Activated T-cell treated with anti-CD3 and anti-CD28 coated beads, Interleukin-2, amount 50 U/mL, for 48 hours (primary cell): ENCODE measurements at regions not wholly inside any gene's neighbourhood (a gene's known extent, or its start where the extent isn't known, plus 50 kb on each side); places are given as distances from the start of the nearest gene placed in this dataset.
A peak's percentile ranks its signal among the peaks of the same experiment; 100 is the strongest.
"Not testable (repeated sequence)": the region's sequence is repeated elsewhere in the genome, so short reads cannot be mapped to it uniquely, and the experiment has no call there.

Source experiments
- DNase-seq, 2 experiments: peaks; one replicate each; pipeline ENCODE4 v3.0.0-alpha.2; 2020

DNA sequence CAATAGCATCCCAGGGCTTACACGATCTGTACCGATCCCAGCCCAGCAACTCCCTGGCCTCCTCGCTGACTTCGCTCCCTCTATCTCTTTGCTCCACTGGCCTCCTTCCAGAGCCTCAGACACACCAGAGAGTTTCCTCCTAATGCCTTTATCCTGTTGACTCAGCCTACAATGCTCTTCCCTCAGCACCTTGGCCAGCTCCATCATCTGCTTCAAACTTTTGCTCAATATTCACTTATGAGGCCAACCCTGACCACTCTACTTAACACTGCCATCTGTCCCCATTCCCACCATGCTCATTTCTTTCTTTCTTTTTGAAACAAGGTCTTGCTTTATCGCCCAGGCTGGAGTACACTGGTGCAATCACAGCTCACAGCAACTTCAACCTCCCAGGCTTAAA, 180.9 kb downstream of the CEP170 start:
- not testable (repeated sequence) for DNase-seq

DNA sequence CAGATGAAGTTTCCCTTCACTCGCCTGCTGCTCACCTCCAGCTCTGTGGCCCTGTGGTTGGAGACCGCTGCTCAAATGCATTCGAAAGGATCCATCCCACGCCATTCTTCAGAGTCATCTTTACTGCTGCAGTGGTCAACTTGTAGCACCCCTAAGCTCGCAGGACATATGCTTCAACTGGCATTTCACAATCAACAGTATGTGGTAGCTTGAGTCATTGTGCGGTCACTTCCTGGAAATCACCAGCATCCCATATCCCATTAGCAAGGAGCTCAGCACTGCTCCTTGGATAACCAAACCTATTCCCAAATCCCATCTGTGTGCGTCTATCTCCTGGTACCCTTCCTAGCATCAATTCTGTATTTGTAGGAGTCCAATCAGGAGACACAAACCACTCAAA, 188.0 kb downstream of the CEP170 start:
- DNase-seq = not testable (repeated sequence)

DNA sequence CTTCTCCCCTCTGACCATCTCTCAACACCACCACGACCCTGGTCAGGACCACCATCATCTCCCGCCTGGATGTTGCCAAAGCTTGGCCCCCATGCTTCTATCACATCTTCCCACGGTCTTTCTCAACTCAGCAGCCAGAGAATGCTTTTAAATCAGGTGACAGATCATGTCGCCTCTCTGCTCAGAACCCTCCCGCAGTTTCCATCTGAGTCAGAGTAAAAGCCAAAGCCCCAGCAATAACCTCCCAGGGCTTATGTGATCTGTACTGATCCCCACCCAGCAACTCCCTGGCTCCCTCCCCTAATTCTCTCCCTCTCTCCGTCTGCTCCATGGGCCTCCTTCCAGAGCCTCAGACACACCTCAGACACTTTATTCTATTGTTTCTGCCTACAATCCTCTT, 193.1 kb downstream of the CEP170 start:
- DNase-seq = not testable (repeated sequence)

DNA sequence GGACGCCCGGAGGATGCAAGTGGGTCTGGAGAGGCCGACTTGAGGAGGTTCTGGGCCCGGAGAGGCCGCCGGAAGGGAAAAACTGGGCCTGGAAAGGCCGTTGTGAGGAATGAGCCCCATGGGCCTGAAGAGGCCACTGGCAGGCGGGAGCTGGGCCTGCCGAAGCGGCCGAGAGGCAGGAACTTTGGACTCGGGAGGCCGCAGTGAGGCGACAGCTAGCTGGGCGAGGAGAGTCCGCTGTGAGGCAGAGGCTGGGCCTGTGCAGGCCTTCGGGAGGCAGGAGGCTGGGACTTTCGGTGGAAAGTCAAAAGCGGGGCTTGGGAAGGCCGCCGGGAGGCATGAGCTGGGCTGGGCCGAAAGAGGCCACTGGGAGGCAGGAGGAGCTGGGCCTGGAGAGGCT, 199.6 kb downstream of the CEP170 start:
- DNase-seq = not testable (repeated sequence)

DNA sequence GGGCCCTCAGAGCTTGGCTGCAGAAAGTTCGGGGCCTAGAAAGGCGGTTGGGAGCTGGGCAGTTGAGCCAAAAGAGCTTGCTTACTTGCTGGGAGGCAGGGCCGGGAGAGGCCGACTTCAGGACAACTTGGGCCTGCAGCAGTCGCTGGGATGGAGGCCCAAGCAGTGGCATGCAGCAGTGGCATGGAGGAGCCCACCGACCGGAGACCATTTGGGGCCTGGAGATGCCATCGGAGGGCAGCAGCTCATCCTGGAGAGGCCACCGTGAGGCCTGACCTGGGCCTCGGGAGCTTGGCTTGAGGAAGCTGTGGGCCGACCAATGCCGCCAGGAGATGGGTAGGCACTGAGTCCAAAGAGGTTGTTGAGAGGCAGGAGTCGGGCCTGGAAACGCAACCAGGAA, 200.0 kb downstream of the CEP170 start:
- not testable (repeated sequence) for DNase-seq

DNA sequence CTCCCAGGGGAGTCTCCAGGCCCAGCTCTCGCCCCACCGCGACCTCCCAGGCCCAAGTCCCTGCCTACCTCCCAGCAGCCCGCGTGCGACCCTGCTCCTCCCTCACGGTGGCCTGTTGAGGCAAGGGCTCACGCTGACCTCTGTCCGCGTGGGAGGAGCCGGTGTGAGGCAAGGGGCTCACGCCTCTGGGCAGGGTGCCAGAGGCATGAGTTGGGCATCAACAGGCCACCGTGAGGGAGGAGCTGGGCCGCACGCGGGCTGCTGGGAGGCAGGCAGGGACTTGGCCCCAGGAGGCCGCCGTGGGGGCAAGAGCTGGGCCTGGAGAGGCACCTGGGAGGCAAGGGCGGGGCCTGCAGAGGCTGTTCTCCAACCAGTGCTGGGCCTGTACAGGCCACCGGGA, 200.4 kb downstream of the CEP170 start:
- not testable (repeated sequence) for DNase-seq

DNA sequence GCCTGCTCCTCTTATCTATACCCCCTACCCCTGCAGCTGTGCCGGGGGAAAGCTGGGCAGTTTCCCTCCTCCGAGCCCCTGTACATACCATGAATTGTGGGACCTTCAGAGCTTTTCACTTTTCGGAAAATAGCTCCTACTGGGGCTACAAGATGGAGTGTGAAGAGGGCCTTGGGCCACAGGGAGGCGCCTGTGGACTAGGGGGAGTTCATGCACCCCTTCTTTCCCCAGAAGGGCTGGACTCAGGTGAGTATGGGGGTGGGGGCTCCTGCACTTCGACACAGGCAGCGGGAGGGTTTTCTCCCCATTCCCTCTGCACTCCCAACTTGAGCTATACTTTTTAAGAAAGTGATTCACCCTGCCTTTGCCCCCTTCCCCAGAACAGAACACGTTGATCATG, 202.0 kb downstream of the CEP170 start:
- not testable (repeated sequence) for DNase-seq

DNA sequence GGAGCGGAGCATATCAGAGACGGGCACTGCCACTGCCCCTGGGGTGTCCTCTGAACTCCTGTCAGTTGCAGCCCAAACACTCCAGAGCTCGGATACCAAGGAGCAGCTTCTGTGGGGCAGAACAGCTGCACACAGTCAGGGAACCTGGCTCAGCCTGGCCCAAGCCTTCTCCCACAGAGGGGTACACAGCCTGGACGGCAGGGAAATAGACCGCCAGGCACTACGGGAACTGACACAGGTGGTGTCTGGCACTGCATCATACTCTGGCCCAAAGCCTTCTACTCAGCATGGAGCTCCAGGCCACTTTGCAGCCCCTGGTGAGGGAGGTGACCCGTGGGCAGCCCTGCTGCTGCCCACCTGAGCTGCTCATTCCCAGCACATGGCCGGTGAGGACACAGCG, 204.5 kb downstream of the CEP170 start:
- DNase-seq = not testable (repeated sequence)

DNA sequence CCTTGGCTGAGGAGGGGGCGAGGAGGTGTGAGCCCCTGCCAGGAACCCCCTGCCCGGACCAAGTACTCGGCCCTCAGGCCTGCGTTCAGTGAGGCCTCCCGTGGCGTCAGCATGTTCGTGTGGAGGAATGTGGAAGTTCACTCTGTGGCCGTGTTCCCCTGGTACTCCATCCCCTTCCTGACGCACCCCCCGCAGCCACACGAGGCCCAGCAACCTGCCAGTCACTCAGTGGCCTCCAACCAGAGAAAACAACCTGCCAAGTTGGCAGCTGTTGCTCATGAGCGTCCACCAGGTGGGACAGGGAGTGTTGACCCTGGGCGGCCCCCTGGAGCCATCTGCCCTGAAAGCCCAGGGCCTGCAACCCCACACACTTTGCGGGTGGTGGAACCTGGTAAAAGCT, 205.4 kb downstream of the CEP170 start:
- DNase-seq = not testable (repeated sequence)

DNA sequence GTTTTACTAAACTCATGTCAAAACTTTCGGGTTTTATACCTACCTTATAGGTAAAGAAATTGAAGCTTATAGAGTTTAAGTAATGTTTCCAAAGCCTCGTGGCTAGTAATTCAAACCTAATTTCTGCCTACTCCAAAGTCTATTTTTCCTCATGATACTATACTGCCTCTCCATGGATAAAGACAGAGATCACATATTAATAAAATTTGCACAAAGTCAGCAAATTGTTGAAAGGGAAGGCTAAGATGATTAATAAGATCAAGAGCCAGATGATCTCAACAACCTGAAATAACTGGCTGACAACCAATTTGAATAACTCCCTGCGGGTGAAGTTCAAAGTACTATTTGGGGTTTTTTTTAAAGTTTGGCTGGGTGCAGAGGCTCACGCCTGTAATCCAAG, 233.7 kb downstream of the CEP170 start:
- DNase-seq = not testable (repeated sequence)

DNA sequence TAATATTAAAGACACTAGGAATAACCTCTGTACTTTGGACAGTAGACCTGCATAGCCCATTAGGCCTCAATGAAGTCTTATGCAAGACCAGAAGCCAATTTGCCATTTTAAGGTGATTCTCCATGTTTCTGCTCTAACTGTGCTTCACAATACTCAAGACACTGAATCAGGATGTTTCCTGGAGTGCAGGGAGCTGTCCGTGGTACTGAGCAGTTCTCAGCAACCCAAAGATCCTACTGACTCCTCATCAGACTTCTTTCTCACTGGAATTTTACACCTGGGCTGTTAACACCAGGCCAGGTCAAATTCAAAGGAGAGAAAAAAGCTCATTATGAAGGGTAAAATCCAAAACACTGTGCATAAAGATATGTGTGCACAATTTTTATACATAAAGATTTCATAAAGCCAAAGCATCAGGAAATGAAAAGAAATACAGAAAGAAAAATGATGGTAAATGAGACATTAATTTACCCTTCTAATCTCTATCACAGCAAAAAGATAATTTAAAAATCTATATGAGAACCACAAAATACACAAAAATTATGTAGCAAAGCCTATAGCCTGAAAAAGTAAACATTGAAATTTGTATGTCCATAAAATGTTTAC, 235.9 kb downstream of the CEP170 start:
- peak; percentile 37 to 38 for DNase-seq

DNA sequence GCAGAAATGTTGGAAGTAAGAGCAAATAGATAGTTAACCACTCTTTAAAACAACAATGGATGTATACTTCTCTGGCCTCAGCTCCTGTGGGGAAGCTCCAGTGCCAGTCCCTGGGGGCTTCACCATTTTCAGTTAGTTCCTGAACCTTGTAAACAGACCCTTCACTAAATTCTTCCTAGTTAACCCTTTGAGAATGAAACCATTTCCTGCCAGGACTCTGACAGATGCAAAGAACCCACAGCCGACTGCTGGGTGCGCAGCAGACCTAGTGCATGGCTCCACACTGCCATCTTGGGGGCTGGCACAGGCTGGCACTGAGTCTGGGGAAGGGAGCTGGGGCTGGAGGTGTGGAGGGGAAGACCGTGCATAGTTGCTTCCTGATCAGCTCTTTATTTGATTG, 244.4 kb downstream of the CEP170 start:
- DNase-seq = not testable (repeated sequence)

DNA sequence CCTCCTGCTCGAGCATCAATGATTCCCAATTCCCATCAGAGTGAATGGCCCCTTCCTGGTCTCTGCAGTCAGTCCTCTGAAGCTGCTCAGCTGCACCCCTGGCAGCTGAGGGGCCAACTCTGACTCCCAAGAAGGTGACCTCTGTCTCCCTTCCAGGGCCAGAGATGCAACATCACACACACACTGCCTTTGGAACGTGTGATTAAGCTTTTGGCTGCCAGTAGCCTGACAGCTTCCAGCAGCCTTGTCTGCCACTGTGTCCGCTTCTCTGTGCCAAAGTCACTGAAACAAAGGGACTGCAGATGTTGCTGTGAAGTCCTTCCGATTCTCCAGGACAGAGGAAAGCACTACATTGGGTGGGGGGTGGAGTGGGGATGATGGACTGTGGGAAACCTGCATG, 254.1 kb downstream of the CEP170 start:
- DNase-seq = not testable (repeated sequence)

DNA sequence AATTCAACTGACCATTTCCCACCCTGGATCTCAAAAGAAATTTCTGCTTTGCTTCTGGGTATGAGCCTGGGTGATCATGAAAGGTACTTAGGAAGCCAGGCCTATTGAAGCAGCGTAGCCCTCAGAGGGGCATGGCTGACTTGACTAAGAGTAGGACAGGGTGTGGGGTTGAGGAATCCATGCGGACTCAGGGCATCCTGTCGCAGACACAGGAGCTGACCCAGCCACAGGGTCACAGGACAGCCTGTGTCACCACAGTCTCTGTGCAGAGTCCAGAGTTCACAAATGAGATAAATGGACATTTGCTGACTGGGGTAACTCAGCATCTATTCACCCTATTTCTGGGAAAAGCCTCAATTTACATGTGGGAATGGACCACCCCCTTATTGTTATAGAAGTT, 262.3 kb downstream of the CEP170 start:
- DNase-seq = not testable (repeated sequence)

DNA sequence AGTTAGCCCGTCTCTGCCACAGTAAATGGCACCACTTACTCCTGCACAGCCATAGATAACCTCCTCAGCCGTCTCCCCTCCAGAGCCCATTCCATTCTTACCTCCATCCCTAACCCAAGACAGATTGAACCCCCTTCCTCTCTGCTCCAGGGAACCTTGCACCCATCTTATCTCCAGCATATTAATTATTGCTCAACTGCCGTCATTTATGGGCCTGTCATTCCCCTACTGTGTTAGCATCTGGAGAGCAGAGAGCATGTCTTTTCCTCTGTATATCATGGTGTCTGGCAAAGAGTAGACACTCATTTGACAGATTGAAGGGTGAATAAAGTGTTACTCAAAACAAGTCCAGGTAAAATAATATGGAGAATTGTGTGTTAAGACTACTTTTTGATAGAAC, 270.0 kb downstream of the CEP170 start:
- not testable (repeated sequence) for DNase-seq

DNA sequence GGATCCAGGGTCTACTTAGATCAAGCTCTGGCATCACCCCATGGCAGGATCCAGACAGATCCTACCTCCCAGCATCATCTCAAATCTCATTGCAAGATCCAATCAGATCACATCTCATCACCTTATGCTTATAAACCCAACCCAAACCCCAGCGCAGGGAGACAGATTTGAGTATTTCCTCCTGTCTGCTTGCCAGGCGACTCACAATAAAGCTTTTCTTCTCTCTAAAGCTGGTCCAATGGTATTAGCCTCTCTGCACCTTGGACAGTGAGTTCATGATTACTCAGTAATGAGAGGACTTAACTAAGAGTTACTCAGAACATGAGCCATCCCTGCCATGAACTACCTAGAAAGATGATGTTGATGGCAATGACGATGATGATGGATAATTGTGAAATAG, 281.7 kb downstream of the CEP170 start:
- not testable (repeated sequence) for DNase-seq

DNA sequence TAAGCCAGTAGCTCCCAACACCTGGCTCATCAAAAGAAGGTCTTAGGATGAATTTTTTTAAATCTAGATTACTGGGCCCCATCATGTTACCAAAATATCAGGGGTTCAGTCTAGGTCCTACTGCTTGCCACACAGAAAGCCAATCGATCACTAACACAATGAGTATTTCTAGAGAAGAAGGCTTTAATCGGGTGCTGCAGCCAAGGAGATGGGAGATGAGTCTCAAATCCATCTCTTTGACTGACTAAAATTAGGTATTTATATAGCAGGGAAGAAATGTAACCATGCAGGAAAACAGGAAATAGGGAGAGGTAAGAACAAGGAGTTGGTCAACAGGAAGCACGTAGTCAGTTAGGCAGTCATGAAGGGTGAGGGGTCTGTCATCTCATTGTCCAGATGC, 288.2 kb downstream of the CEP170 start:
- DNase-seq = no peak

DNA sequence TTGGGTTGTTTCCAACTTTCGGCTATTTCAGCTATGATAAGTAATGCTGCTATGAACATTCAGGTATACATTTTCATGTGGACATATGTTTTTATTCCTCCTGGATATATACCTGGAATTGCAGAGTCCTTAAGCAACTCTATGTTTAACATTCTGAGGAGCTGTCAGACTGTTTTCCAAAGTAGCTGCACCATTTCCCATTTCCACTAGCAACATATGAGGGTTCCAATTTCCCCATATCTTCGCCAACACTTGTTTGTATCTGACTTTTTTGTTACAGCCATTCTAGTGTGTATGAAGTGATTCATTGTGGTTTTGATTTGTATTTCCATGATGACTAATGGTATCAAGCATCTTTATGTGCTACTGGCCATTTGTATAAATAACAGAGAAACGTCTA, 295.7 kb downstream of the CEP170 start:
- not testable (repeated sequence) for DNase-seq

DNA sequence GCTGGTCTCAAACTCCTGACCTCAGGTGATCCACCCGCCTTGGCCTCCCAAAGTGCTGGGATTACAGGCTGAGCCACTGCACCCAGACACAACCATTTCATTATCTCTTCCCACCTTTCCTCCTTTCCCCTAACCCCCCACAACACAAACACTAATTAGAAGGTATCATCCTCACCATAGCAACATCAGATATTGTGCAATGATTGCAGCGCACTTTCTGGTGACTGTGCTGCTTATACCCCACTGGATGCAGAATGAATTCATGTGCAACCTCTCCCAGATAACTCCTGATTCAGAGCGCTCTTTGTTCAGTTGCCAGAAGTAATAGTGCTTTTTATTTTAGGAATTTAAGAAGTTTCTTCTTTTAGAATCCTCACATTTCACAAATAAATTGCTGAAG, 300.1 kb downstream of the CEP170 start:
- DNase-seq = not testable (repeated sequence)

DNA sequence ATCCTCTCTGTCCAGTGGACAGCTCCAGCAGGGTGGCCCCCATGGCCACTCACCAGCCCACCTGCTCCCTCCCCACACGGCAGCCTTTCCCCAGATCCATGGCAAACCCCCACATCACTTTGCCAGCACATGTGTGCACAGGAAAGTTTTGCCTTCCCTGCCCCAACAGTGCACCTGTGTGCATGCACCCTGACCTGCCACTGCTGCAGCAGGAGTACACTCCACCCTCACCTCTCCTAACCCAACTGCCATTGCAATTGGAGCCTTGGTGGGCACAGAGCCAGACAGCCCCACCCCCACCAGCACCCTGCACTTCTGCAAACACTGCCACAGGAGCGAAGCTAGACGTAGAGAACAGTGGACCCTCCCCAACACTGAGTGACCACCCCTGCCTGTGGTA, 308.9 kb downstream of the CEP170 start:
- no peak for DNase-seq

DNA sequence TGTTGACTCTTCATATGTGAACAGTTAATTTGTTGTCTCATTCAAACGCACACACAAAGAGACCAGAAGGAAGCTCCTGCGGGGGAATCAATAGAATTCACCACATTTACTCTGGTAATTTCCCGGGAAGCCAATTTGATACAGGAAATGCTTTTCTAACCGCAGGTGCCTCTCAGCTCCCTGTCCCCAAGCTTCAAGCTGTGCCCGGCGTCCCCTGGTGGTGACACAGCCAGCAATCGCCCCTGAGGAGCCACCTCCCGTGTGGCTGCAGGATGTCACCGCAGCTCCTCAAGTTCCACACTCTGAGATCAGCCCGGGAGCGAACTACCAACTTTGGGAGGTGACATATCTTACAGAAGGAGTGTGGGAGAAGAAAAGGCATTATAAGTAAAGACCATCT, 318.4 kb downstream of the CEP170 start:
- peak; percentile 17 to 19 for DNase-seq

DNA sequence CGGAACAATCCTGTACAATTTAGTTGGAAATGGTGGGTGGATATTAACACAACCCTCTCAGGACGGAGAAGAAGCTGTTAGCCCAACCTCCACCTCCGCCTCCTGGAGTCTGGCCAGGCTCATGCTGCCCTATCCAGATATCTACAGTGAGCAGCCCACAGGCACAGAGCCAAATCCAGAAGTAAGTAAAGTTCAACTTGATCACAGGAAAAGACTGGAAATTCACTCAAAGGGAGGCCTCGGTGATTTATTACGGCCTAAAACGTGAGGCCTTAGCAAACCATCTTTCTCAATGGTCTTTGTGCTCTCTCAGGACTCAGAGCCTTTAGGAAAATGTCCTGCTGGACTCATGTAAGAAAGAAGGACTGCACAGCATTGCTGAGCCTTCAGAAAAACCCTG, 330.4 kb downstream of the CEP170 start:
- DNase-seq = not testable (repeated sequence)

DNA sequence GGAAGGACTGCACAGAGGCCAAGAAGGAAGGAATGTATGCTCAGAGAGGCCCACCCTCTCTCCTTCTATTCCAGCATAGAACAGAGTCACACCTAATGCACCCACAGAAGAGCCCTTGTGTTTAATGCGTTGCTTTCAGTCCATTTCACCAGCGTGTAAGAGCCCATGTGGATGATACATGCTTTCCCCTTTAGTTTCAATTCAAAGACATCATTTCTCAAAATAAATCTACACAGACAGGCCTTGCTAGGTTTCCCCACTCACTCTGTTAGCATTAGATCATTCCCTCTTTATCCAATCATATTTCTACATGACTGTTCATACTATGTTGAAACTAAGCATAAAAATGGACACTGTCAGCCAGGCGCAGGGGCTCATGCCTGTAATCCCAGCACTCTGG, 331.5 kb downstream of the CEP170 start:
- DNase-seq = not testable (repeated sequence)

DNA sequence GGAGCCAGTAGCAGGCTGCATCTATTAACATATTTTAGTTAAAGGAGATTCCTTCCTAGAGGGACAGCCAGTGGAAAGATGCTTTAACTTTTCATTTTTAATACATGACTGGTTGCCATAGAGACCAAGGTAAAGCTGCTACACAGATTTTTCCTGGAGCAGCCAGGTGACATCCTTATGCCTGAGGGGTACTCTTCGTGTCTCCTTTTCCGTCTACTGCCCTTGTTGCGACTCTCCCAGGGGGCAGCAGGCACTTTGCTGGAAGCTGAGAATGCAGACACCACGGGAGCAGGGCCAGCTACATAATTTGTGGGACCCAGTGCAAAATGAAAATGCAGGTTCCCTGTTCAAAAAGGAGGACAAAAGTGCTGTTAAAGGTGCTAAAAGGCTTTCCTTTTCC, 340.4 kb downstream of the CEP170 start:
- DNase-seq = not testable (repeated sequence)

DNA sequence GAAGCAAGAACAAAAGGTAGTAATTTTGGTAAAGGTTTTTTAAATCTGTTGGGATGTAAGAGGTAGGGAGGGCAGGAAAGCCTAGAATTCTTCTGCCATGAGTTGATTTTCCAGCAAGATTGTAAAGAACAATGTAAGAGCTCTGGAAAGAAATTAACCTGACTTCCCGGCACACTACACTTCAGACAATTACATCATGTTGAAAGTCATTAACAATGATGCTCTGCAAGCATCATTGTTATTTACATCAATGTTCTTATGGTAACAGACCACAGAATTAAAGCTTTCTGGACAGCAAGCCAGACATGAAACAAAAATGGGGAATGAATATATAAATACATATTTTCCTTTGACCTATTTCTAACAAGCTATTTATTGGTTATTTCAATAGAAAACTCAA, 342.2 kb downstream of the CEP170 start:
- DNase-seq = not testable (repeated sequence)
